ENCODE measurements at regions not wholly inside any gene's neighbourhood (a gene's known extent, or its start where the extent isn't known, plus 50 kb on each side); places are given as distances from the start of the nearest gene placed in this dataset.

- no peak overlapping the region for H3K4me3 ChIP-seq (replicated peaks in 1 of 4; ENCODE audit: control extremely low read depth in 1 of 4, insufficient read depth in 1 of 4, low read depth in 3 of 4, low read length in 4 of 4)
- TF ChIP-seq, protein P1, sequence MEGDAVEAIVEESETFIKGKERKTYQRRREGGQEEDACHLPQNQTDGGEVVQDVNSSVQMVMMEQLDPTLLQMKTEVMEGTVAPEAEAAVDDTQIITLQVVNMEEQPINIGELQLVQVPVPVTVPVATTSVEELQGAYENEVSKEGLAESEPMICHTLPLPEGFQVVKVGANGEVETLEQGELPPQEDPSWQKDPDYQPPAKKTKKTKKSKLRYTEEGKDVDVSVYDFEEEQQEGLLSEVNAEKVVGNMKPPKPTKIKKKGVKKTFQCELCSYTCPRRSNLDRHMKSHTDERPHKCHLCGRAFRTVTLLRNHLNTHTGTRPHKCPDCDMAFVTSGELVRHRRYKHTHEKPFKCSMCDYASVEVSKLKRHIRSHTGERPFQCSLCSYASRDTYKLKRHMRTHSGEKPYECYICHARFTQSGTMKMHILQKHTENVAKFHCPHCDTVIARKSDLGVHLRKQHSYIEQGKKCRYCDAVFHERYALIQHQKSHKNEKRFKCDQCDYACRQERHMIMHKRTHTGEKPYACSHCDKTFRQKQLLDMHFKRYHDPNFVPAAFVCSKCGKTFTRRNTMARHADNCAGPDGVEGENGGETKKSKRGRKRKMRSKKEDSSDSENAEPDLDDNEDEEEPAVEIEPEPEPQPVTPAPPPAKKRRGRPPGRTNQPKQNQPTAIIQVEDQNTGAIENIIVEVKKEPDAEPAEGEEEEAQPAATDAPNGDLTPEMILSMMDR (conservative IDR thresholded peaks at IDR 0.05 in 1 of 2, IDR thresholded peaks at IDR 0.05 in 1 of 2; ENCODE audit: low read depth in 1 of 2, low read length in 2 of 2): no peak
- TF ChIP-seq EZH2 (IDR thresholded peaks at IDR 0.05; ENCODE audit: low read length, missing control alignments): no peak
- H3K79me2 ChIP-seq (ENCODE audit: control insufficient read depth, insufficient read depth, low read length): no peaks in the 10 kb centered on the region
- H3K4me2 ChIP-seq (ENCODE audit: extremely low read depth, insufficient read depth, low read length): no peak overlapping the region
- H3K27ac ChIP-seq (ENCODE audit: insufficient read depth, low read length): no peak overlapping the region
- no peaks in the 10 kb centered on the region for H3K36me3 ChIP-seq (ENCODE audit: control insufficient read depth, insufficient read depth, low read length)
- no peaks in the 10 kb centered on the region for H4K20me1 ChIP-seq (ENCODE audit: control insufficient read depth, extremely low read depth, insufficient read depth, low read length)
- no peak overlapping the region for H3K9ac ChIP-seq (ENCODE audit: insufficient read depth, low read length)
- no peaks in the 10 kb centered on the region for H3K27me3 ChIP-seq (ENCODE audit: control insufficient read depth, insufficient read depth, low read length)
- H3K9me3 ChIP-seq (ENCODE audit: control insufficient read depth, insufficient read depth, low read depth, low read length): no peaks in the 10 kb centered on the region
- H2AFZ ChIP-seq (ENCODE audit: low read length): no peak overlapping the region
- H3K4me1 ChIP-seq (ENCODE audit: control insufficient read depth, extremely low read depth, insufficient read depth, low read length): no peaks in the 10 kb centered on the region
- DNase-seq (ENCODE audit: low read depth in 2 of 2): no peak
These were observed 1170.2 kb downstream of the OTOL1 start for GRCh38 chr3:162666835-162667234.

- H3K79me2 ChIP-seq (ENCODE audit: control insufficient read depth, insufficient read depth, low read length): no peaks in the 10 kb centered on the region
These were observed 1173.6 kb downstream of the OTOL1 start for GRCh38 chr3:162670181-162670580.

DNA sequence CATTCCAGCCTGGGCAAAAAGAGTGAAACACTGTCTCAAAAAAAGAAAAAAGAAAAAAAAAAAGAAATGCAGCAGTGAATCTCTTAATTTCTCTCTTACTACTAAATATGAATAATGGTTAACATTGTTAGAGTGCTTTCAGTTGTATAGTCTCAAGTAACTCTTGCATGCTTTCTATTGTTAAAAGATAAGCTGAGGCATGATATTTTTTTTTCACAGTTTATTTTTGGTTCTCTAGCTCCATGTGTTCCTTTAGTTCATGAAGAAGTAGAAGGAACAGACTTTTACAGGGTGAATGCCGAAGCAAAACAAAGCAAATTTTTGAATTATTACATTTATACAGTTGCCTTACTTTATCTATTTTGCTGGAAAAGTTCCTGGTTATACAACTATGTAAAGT, 1180.9 kb downstream of the OTOL1 start:
- no peak overlapping the region for H3K4me3 ChIP-seq (replicated peaks in 1 of 4; ENCODE audit: control extremely low read depth in 1 of 4, insufficient read depth in 1 of 4, low read depth in 3 of 4, low read length in 4 of 4)
- no peaks in the 10 kb centered on the region for H3K79me2 ChIP-seq (ENCODE audit: control insufficient read depth, insufficient read depth, low read length)
- no peak overlapping the region for H3K27ac ChIP-seq (ENCODE audit: insufficient read depth, low read length)
- TF ChIP-seq, protein P1 (conservative IDR thresholded peaks at IDR 0.05 in 1 of 2, IDR thresholded peaks at IDR 0.05 in 1 of 2; ENCODE audit: low read depth in 1 of 2, low read length in 2 of 2): no peak
- no peak for TF ChIP-seq EZH2 (IDR thresholded peaks at IDR 0.05; ENCODE audit: low read length, missing control alignments)
- no peak overlapping the region for H2AFZ ChIP-seq (ENCODE audit: low read length)
- no peaks in the 10 kb centered on the region for H3K27me3 ChIP-seq (ENCODE audit: control insufficient read depth, insufficient read depth, low read length)
- no peaks in the 10 kb centered on the region for H4K20me1 ChIP-seq (ENCODE audit: control insufficient read depth, extremely low read depth, insufficient read depth, low read length)
- no peak overlapping the region for H3K9ac ChIP-seq (ENCODE audit: insufficient read depth, low read length)
- H3K36me3 ChIP-seq (ENCODE audit: control insufficient read depth, insufficient read depth, low read length): no peaks in the 10 kb centered on the region
- no peaks in the 10 kb centered on the region for H3K9me3 ChIP-seq (ENCODE audit: control insufficient read depth, insufficient read depth, low read depth, low read length)
- H3K4me1 ChIP-seq (ENCODE audit: control insufficient read depth, extremely low read depth, insufficient read depth, low read length): no peaks in the 10 kb centered on the region
- no peak overlapping the region for H3K4me2 ChIP-seq (ENCODE audit: extremely low read depth, insufficient read depth, low read length)
- no peak for DNase-seq (ENCODE audit: low read depth in 2 of 2)

More at GRCh38 chr3:162670181-162670580, 1173.6 kb downstream of the OTOL1 start:
- H3K36me3 ChIP-seq (ENCODE audit: control insufficient read depth, insufficient read depth, low read length): no peaks in the 10 kb centered on the region
- no peak overlapping the region for H3K4me2 ChIP-seq (ENCODE audit: extremely low read depth, insufficient read depth, low read length)
- DNase-seq (ENCODE audit: low read depth in 2 of 2): no peak
- H3K9ac ChIP-seq (ENCODE audit: insufficient read depth, low read length): no peak overlapping the region
- H3K4me3 ChIP-seq (replicated peaks in 1 of 4; ENCODE audit: control extremely low read depth in 1 of 4, insufficient read depth in 1 of 4, low read depth in 3 of 4, low read length in 4 of 4): no peak overlapping the region
- H4K20me1 ChIP-seq (ENCODE audit: control insufficient read depth, extremely low read depth, insufficient read depth, low read length): no peaks in the 10 kb centered on the region
- no peak overlapping the region for H3K27ac ChIP-seq (ENCODE audit: insufficient read depth, low read length)
- no peaks in the 10 kb centered on the region for H3K9me3 ChIP-seq (ENCODE audit: control insufficient read depth, insufficient read depth, low read depth, low read length)
- H3K4me1 ChIP-seq (ENCODE audit: control insufficient read depth, extremely low read depth, insufficient read depth, low read length): no peaks in the 10 kb centered on the region
- TF ChIP-seq, protein P1 (conservative IDR thresholded peaks at IDR 0.05 in 1 of 2, IDR thresholded peaks at IDR 0.05 in 1 of 2; ENCODE audit: low read depth in 1 of 2, low read length in 2 of 2): no peak
- TF ChIP-seq EZH2 (IDR thresholded peaks at IDR 0.05; ENCODE audit: low read length, missing control alignments): no peak
- no peaks in the 10 kb centered on the region for H3K27me3 ChIP-seq (ENCODE audit: control insufficient read depth, insufficient read depth, low read length)
- H2AFZ ChIP-seq (ENCODE audit: low read length): no peak overlapping the region
